NOMO-1 treated with dmso at 0.1 percent for 144 hours (cell line): ENCODE measurements at regions not wholly inside any gene's neighbourhood (a gene's known extent, or its start where the extent isn't known, plus 50 kb on each side); places are given as distances from the start of the nearest gene placed in this dataset.

ENCODE experiments used
- DNase-seq: peaks from one replicate; lab custom pipeline; 2025; ENCODE audit not compliant: unreplicated experiment; lab: John Stamatoyannopoulos, UW

- no peak for DNase-seq
Measured at GRCh38 chr5:36355516-36355915, 53.8 kb upstream of the RANBP3L start.

GRCh38 chr5:36356915-36357314, 55.2 kb upstream of the RANBP3L start:
- DNase-seq = no peak

- DNase-seq = no peak
Measured at GRCh38 chr5:36357391-36357975, 55.8 kb upstream of the RANBP3L start.

- DNase-seq = no peak
Measured at GRCh38 chr5:36359267-36359666, 57.6 kb upstream of the RANBP3L start.

GRCh38 chr5:36360307-36360706, 58.6 kb upstream of the RANBP3L start:
- DNase-seq = no peak

GRCh38 chr5:36363101-36363500, 61.4 kb upstream of the RANBP3L start:
- DNase-seq = no peak

GRCh38 chr5:36363744-36364143, 62.0 kb upstream of the RANBP3L start:
- DNase-seq = no peak

- DNase-seq = no peak
Measured at GRCh38 chr5:36364473-36364872, 62.8 kb upstream of the RANBP3L start.

GRCh38 chr5:36365896-36366295, 64.2 kb upstream of the RANBP3L start:
- no peak for DNase-seq

- no peak for DNase-seq
Measured at GRCh38 chr5:36366883-36367282, 65.2 kb upstream of the RANBP3L start.

- DNase-seq = no peak
Measured at GRCh38 chr5:36367524-36367923, 65.8 kb upstream of the RANBP3L start.

- DNase-seq = no peak
Measured at GRCh38 chr5:36369219-36369690, 67.6 kb upstream of the RANBP3L start.

- DNase-seq = no peak
Measured at GRCh38 chr5:36370073-36370472, 68.4 kb upstream of the RANBP3L start.

GRCh38 chr5:36371366-36371765, 69.7 kb upstream of the RANBP3L start:
- no peak for DNase-seq

- peak; percentile 96 for DNase-seq
Measured at GRCh38 chr5:36373527-36374086, 71.9 kb upstream of the RANBP3L start.

- DNase-seq = no peak
Measured at GRCh38 chr5:36374266-36374862, 72.7 kb upstream of the RANBP3L start.

- no peak for DNase-seq
Measured at GRCh38 chr5:36377192-36377591, 75.5 kb upstream of the RANBP3L start.

- DNase-seq = no peak
Measured at GRCh38 chr5:36378551-36378950, 76.8 kb upstream of the RANBP3L start.

- DNase-seq = no peak
Measured at GRCh38 chr5:36382890-36383289, 81.2 kb upstream of the RANBP3L start.

GRCh38 chr5:36383942-36384341, 82.2 kb upstream of the RANBP3L start:
- no peak for DNase-seq

GRCh38 chr5:36384845-36385244, 83.1 kb upstream of the RANBP3L start:
- no peak for DNase-seq

- DNase-seq = no peak
Measured at GRCh38 chr5:36385495-36385894, 83.8 kb upstream of the RANBP3L start.

- DNase-seq = no peak
Measured at GRCh38 chr5:36388288-36388687, 86.6 kb upstream of the RANBP3L start.
